Psoas muscle (tissue), 7 donors: ENCODE measurements at regions not wholly inside any gene's neighbourhood (a gene's known extent, or its start where the extent isn't known, plus 50 kb on each side); places are given as distances from the start of the nearest gene placed in this dataset.

Experiments
- ATAC-seq, 4 donors: fragments of 200-7000 bp; cut with Tn5 transposase; one replicate each; pipeline ENCODE4 v1.9.1; 2020; ENCODE audit warnings: moderate library complexity in 3 of 4, mild to moderate bottlenecking in 2 of 4
- DNase-seq, 2 donors: peaks; one replicate each; pipeline ENCODE4 v3.0.0-alpha.2; 2020
- H3K27ac ChIP-seq: fragments of 200-600 bp; one replicate; pipeline ENCODE4 v1.8.0; 2022
- H3K27me3 ChIP-seq, 3 donors: fragments of 200-600 bp in 1 of 3; one replicate each; pipeline versions ENCODE4 v1.6.1 to v1.8.0; 2013 to 2022; ENCODE audit warnings: low read length in 2 of 3, mild to moderate bottlenecking in 2 of 3, moderate library complexity in 1 of 3; ENCODE audit not compliant: insufficient read depth in 3 of 3
- H3K36me3 ChIP-seq, 2 donors: fragments of 200-600 bp in 1 of 2; one replicate each; pipeline versions ENCODE4 v1.6.1 to v1.8.0; 2013 to 2022; ENCODE audit warnings: low read depth in 1 of 2, mild to moderate bottlenecking in 1 of 2, moderate library complexity in 1 of 2; ENCODE audit not compliant: insufficient read depth in 1 of 2
- H3K4me1 ChIP-seq: fragments of 200-600 bp; one replicate; pipeline ENCODE4 v1.8.0; 2022
- H3K4me3 ChIP-seq: fragments of 200-600 bp; one replicate; pipeline ENCODE4 v1.8.0; 2022; ENCODE audit warnings: mild to moderate bottlenecking
- H3K9me3 ChIP-seq: fragments of 200-600 bp; one replicate; pipeline ENCODE4 v1.8.0; 2022
- CTCF ChIP-seq: fragments of 200-600 bp; IDR thresholded peaks from one replicate; pipeline ENCODE4 v1.8.0; 2022; ENCODE audit warnings: antibody characterized with exemption
- WGBS, 3 donors: extraction: QIAGEN DNeasy Blood & Tissue Kit; methylation state at CpG; one replicate each; pipeline versions ENCODE4 v1.1.6 to v1.1.7; 2013; 5-methylcytosine and 5-hydroxymethylcytosine counted together
- intact Hi-C, 2 donors: fragments of 100-400 bp; cut with DNase I; formaldehyde crosslinking; loops; one replicate each; pipeline versions ENCODE4 v1.11.0 to v1.14.2; 2022
- donor health status: healthy with polysubstance abuse.
- donor health status: DM: no; HTN: no; CAD: no; lungs with moderate emphysema.
- donor health status: Bipolar disorder and iron deficiency.
- donor health status: healthy.
- donor health status: DM: yes; HTN: yes; CAD: no.
- donor health status: DM: no; HTN: no; CAD: no.
- donor health status: DM: yes; HTN: yes; CAD: no.

GRCh38 chr13:95352486-95352885, 51.2 kb upstream of the ABCC4 start:
- ATAC-seq (no peak), DNase-seq (no peak)
- H3K4me3 ChIP-seq, result no peak overlapping the region
- 0 to 76% (median 73%) methylated on average over 1 of the region's 1 CpG for WGBS, 3 donors
- H3K27ac ChIP-seq, result no peak overlapping the region
- intact Hi-C loops, result no loop called here
- H3K36me3 ChIP-seq, result no peaks in the 10 kb centered on the region
- no peaks in the 10 kb centered on the region for H3K4me1 ChIP-seq
- no peak for TF ChIP-seq CTCF
- no peaks in the 10 kb centered on the region for H3K27me3 ChIP-seq
- H3K9me3 ChIP-seq, result no peaks in the 10 kb centered on the region

- 38 to 90% (median 69%) methylated on average over 2 of the region's 2 CpGs for WGBS, 3 donors
- Histone ChIP-seq H3K27me3 (no peaks in the 10 kb centered on the region), H3K4me1 (no peaks in the 10 kb centered on the region), H3K4me3 (no peak overlapping the region), H3K27ac (no peak overlapping the region), H3K36me3 (no peaks in the 10 kb centered on the region), H3K9me3 (no peaks in the 10 kb centered on the region)
- DNase-seq, result no peak
- intact Hi-C loops, result no loop called here
- ATAC-seq, result no peak
- no peak for TF ChIP-seq CTCF
Observed at GRCh38 chr13:95354156-95354555, 52.9 kb upstream of the ABCC4 start.

GRCh38 chr13:95354680-95355487, 53.6 kb upstream of the ABCC4 start:
- Histone ChIP-seq H3K27me3 (no peaks in the 10 kb centered on the region), H3K4me1 (no peaks in the 10 kb centered on the region), H3K36me3 (no peaks in the 10 kb centered on the region), H3K27ac (no peak overlapping the region), H3K4me3 (no peak overlapping the region), H3K9me3 (no peaks in the 10 kb centered on the region)
- intact Hi-C loops, result no loop called here
- TF ChIP-seq CTCF, result no peak
- DNase-seq (no peak), ATAC-seq (no peak)
- 59 to 66% (median 61%) methylated on average over 4 of the region's 4 CpGs for WGBS, 3 donors

- no peaks in the 10 kb centered on the region for H3K4me1 ChIP-seq
- DNase-seq, result no peak
- H3K27me3 ChIP-seq, result no peaks in the 10 kb centered on the region
- intact Hi-C loops, result no loop called here
- no peak overlapping the region for H3K27ac ChIP-seq
- H3K4me3 ChIP-seq, result no peak overlapping the region
- no peaks in the 10 kb centered on the region for H3K36me3 ChIP-seq
- no peak for ATAC-seq
- TF ChIP-seq CTCF, result no peak
- H3K9me3 ChIP-seq, result no peaks in the 10 kb centered on the region
- 53 to 63% (median 58%) methylated on average over 6 of the region's 6 CpGs for WGBS, 3 donors
Observed at GRCh38 chr13:95355494-95355893, 54.2 kb upstream of the ABCC4 start.

- Histone ChIP-seq H3K36me3 (no peaks in the 10 kb centered on the region), H3K9me3 (no peaks in the 10 kb centered on the region), H3K4me3 (no peak overlapping the region), H3K27me3 (peaks cover 0 to 3% (median 0%) of the 10 kb centered on the region in 3 donors), H3K27ac (no peak overlapping the region), H3K4me1 (no peaks in the 10 kb centered on the region)
- no peak for ATAC-seq
- intact Hi-C loops, result no loop called here
- no peak for DNase-seq
- 77 to 95% (median 82%) methylated on average over 2 of the region's 2 CpGs for WGBS, 3 donors
- no peak for TF ChIP-seq CTCF
Observed at GRCh38 chr13:95356916-95357315, 55.7 kb upstream of the ABCC4 start.
